NCI-H1930 (cell line): ENCODE measurements at regions not wholly inside any gene's neighbourhood (a gene's known extent, or its start where the extent isn't known, plus 50 kb on each side); places are given as distances from the start of the nearest gene placed in this dataset.

Experiments
- DNase-seq, 2 experiments: peaks; one replicate each; lab custom pipeline; 2025; lab: John Stamatoyannopoulos, UW

- no peak for DNase-seq
These were observed 109.6 kb downstream of the WDR11 start for GRCh38 chr10:120960725-120961124.

- DNase-seq, result no peak
These were observed 110.9 kb downstream of the WDR11 start for GRCh38 chr10:120961795-120962755.

GRCh38 chr10:120962756-120963593, 111.8 kb downstream of the WDR11 start:
- DNase-seq, result no peak

- DNase-seq, result no peak
These were observed 112.5 kb downstream of the WDR11 start for GRCh38 chr10:120963594-120964220.

GRCh38 chr10:120966657-120967045, 115.5 kb downstream of the WDR11 start:
- no peak for DNase-seq

GRCh38 chr10:120969219-120969645, 118.1 kb downstream of the WDR11 start:
- DNase-seq, result no peak

- DNase-seq, result no peak
These were observed 119.7 kb downstream of the WDR11 start for GRCh38 chr10:120970595-120971529.

GRCh38 chr10:120971671-120972070, 120.5 kb downstream of the WDR11 start:
- DNase-seq, result no peak

GRCh38 chr10:120972259-120972658, 121.1 kb downstream of the WDR11 start:
- no peak for DNase-seq

- no peak for DNase-seq
These were observed 124.1 kb downstream of the WDR11 start for GRCh38 chr10:120975072-120975867.

GRCh38 chr10:120975868-120976225, 124.7 kb downstream of the WDR11 start:
- DNase-seq, result no peak

GRCh38 chr10:120977897-120978296, 126.7 kb downstream of the WDR11 start:
- no peak for DNase-seq

GRCh38 chr10:120978589-120979252, 127.6 kb downstream of the WDR11 start:
- DNase-seq, result no peak

GRCh38 chr10:120979435-120980278, 128.5 kb downstream of the WDR11 start:
- DNase-seq, result peak; percentile 11 to 34

- no peak for DNase-seq
These were observed 129.4 kb downstream of the WDR11 start for GRCh38 chr10:120980279-120981255.

- DNase-seq, result no peak
These were observed 130.6 kb downstream of the WDR11 start for GRCh38 chr10:120981601-120982391.

- DNase-seq, result no peak
These were observed 131.3 kb downstream of the WDR11 start for GRCh38 chr10:120982507-120982906.
